GM23338 (cell line): ENCODE measurements at regions not wholly inside any gene's neighbourhood (a gene's known extent, or its start where the extent isn't known, plus 50 kb on each side); places are given as distances from the start of the nearest gene placed in this dataset.

Experiments used
- CREB1 ChIP-seq: fragments of 250-450 bp; sonication (Bioruptor Pico); IDR thresholded peaks from 2 replicates; pipeline ENCODE4 v1.5.0; 2020; ENCODE audit warnings: low read depth, mild to moderate bottlenecking, moderate library complexity
- CTCF ChIP-seq, 2 experiments: fragments of 200-600 bp in 1 of 2; sonication (generic) in 1 of 2; conservative IDR thresholded peaks; 2 replicates each; pipeline versions ENCODE4 v1.5.1 to v1.6.1; 2016 to 2017; ENCODE audit warnings: antibody characterized with exemption in 2 of 2, low read depth in 2 of 2, mild to moderate bottlenecking in 2 of 2, moderate library complexity in 1 of 2
- ETS1 ChIP-seq: IDR thresholded peaks from 2 replicates; pipeline ENCODE4 v1.6.1; 2016; ENCODE audit warnings: antibody characterized with exemption
- EZH2 ChIP-seq: fragments of 200-600 bp; sonication (generic); IDR thresholded peaks from one replicate; pipeline ENCODE4 v1.8.0; 2017; ENCODE audit warnings: antibody characterized with exemption, mild to moderate bottlenecking, low read depth; ENCODE audit not compliant: unreplicated experiment
- EZH2phosphoT487 ChIP-seq: fragments of 200-600 bp; sonication (generic); IDR thresholded peaks from one replicate; pipeline ENCODE4 v1.8.1; 2018; ENCODE audit warnings: antibody characterized with exemption; ENCODE audit not compliant: unreplicated experiment
- JUNB ChIP-seq: IDR thresholded peaks from one replicate; pipeline ENCODE4 v1.6.1; 2016; ENCODE audit warnings: antibody characterized with exemption; ENCODE audit not compliant: unreplicated experiment
- POLR2AphosphoS5 ChIP-seq: IDR thresholded peaks from 2 replicates; pipeline ENCODE4 v1.6.1; 2016; ENCODE audit warnings: antibody characterized with exemption, low read depth
- REST ChIP-seq: IDR thresholded peaks from one replicate; pipeline ENCODE4 v1.6.1; 2018; ENCODE audit warnings: antibody characterized with exemption; ENCODE audit not compliant: unreplicated experiment
- ZNF462 ChIP-seq: fragments of 250-450 bp; sonication (Bioruptor Pico); IDR thresholded peaks from 2 replicates; pipeline ENCODE4 v1.5.0; 2020; ENCODE audit warnings: mild to moderate bottlenecking, moderate library complexity

- no peak for TF ChIP-seq JUNB
- TF ChIP-seq EZH2phosphoT487 = no peak
- no peak for TF ChIP-seq CTCF (conservative IDR thresholded peaks at IDR 0.05; ENCODE audit: low read depth in 2 of 2)
- no peak for TF ChIP-seq EZH2
- no peak for TF ChIP-seq REST
- TF ChIP-seq POLR2AphosphoS5 = no peak
- no peak for TF ChIP-seq CREB1 (CRISPR knock-in tag)
- no peak for TF ChIP-seq ETS1
- no peak for TF ChIP-seq ZNF462
These were observed 259.3 kb downstream of the PREX1 start for GRCh38 chr20:48568520-48568919.
